ENCODE measurements at regions not wholly inside any gene's neighbourhood (a gene's known extent, or its start where the extent isn't known, plus 50 kb on each side); places are given as distances from the start of the nearest gene placed in this dataset.
A peak's percentile ranks its signal among the peaks of the same experiment; 100 is the strongest.

GRCh38 chr6:159616456-159616855, 76.6 kb downstream of the SOD2 start:
- Mint-ChIP-seq H3K36me3 (ENCODE audit: low read depth) (no peaks in the 10 kb centered on the region), H3K4me3 (no peak overlapping the region), H3K27ac (no peak overlapping the region), H3K27me3 (ENCODE audit: low read depth) (no peaks in the 10 kb centered on the region), H3K9me3 (ENCODE audit: insufficient read depth) (peaks cover 32% of the 10 kb centered on the region), H3K4me1 (ENCODE audit: low read depth) (no peaks in the 10 kb centered on the region)
- DNase-seq (no peak), ATAC-seq (no peak)
- ChIA-PET POLR2A (no interaction called here), CTCF (interaction anchor here (1.1 kb wide), 1 partner anchor 38 kb away, joined by 3 read pairs; no protein-coding TSS in a partner anchor)

- H3K27ac Mint-ChIP-seq = no peak overlapping the region
- ATAC-seq = no peak
- peaks cover 32% of the 10 kb centered on the region for H3K9me3 Mint-ChIP-seq (ENCODE audit: insufficient read depth)
- ChIA-PET CTCF (no interaction called here), POLR2A (no interaction called here)
- H3K4me1 Mint-ChIP-seq (ENCODE audit: low read depth) = no peaks in the 10 kb centered on the region
- no peak overlapping the region for H3K4me3 Mint-ChIP-seq
- no peaks in the 10 kb centered on the region for H3K36me3 Mint-ChIP-seq (ENCODE audit: low read depth)
- H3K27me3 Mint-ChIP-seq (ENCODE audit: low read depth) = no peaks in the 10 kb centered on the region
- DNase-seq = no peak
Measured at GRCh38 chr6:159615918-159616317, 77.1 kb downstream of the SOD2 start.

GRCh38 chr6:159610881-159611280, 82.2 kb downstream of the SOD2 start:
- no peak overlapping the region for H3K4me3 Mint-ChIP-seq
- no peaks in the 10 kb centered on the region for H3K4me1 Mint-ChIP-seq (ENCODE audit: low read depth)
- POLR2A ChIA-PET = no interaction called here
- H3K9me3 Mint-ChIP-seq (ENCODE audit: insufficient read depth) = peaks cover 10% of the 10 kb centered on the region
- peaks cover 4% of the 10 kb centered on the region for H3K27me3 Mint-ChIP-seq (ENCODE audit: low read depth)
- CTCF ChIA-PET = interaction anchor here (1.7 kb wide), 1 partner anchor 437 kb away, joined by 5 read pairs; no protein-coding TSS in a partner anchor
- H3K36me3 Mint-ChIP-seq (ENCODE audit: low read depth) = no peaks in the 10 kb centered on the region
- no peak for ATAC-seq
- no peak overlapping the region for H3K27ac Mint-ChIP-seq
- DNase-seq = no peak

- Mint-ChIP-seq H3K36me3 (ENCODE audit: low read depth) (no peaks in the 10 kb centered on the region), H3K27ac (no peak overlapping the region), H3K4me1 (ENCODE audit: low read depth) (no peaks in the 10 kb centered on the region), H3K9me3 (ENCODE audit: insufficient read depth) (peaks cover 3% of the 10 kb centered on the region), H3K27me3 (ENCODE audit: low read depth) (peaks cover 4% of the 10 kb centered on the region), H3K4me3 (no peak overlapping the region)
- ChIA-PET CTCF (interaction anchor here (1.1 kb wide), 1 partner anchor 45 kb away, joined by 3 read pairs; no protein-coding TSS in a partner anchor), POLR2A (no interaction called here)
- no peak for ATAC-seq
- DNase-seq = no peak
Measured at GRCh38 chr6:159609652-159610178, 83.3 kb downstream of the SOD2 start.

GRCh38 chr6:159608961-159609651, 83.9 kb downstream of the SOD2 start:
- no peaks in the 10 kb centered on the region for H3K36me3 Mint-ChIP-seq (ENCODE audit: low read depth)
- DNase-seq = no peak
- CTCF ChIA-PET = interaction anchor here (0.9 to 1.1 kb wide), 2 partner anchors 46 to 435 kb away, joined by 3 read pairs; no protein-coding TSS in a partner anchor

GRCh38 chr6:159606786-159607185, 86.3 kb downstream of the SOD2 start:
- DNase-seq (no peak), ATAC-seq (no peak)
- Mint-ChIP-seq H3K4me3 (no peak overlapping the region), H3K27ac (no peak overlapping the region), H3K9me3 (ENCODE audit: insufficient read depth) (no peaks in the 10 kb centered on the region), H3K36me3 (ENCODE audit: low read depth) (no peaks in the 10 kb centered on the region), H3K27me3 (ENCODE audit: low read depth) (peaks cover 7% of the 10 kb centered on the region), H3K4me1 (ENCODE audit: low read depth) (peaks cover under 1% of the 10 kb centered on the region)
- CTCF ChIA-PET = interaction anchor here (1.2 kb wide), 1 partner anchor 67 kb away, joined by 3 read pairs; no protein-coding TSS in a partner anchor
- POLR2A ChIA-PET = no interaction called here

More at GRCh38 chr6:159608961-159609651, 83.9 kb downstream of the SOD2 start:
- ATAC-seq = no peak
- no peaks in the 10 kb centered on the region for H3K4me1 Mint-ChIP-seq (ENCODE audit: low read depth)
- H3K27ac Mint-ChIP-seq = no peak overlapping the region
- POLR2A ChIA-PET = no interaction called here
- no peaks in the 10 kb centered on the region for H3K9me3 Mint-ChIP-seq (ENCODE audit: insufficient read depth)
- H3K27me3 Mint-ChIP-seq (ENCODE audit: low read depth) = peaks cover 7% of the 10 kb centered on the region
- no peak overlapping the region for H3K4me3 Mint-ChIP-seq

- peaks cover 3% of the 10 kb centered on the region for H3K4me1 Mint-ChIP-seq (ENCODE audit: low read depth)
- H3K27me3 Mint-ChIP-seq (ENCODE audit: low read depth) = peaks cover 14% of the 10 kb centered on the region
- H3K4me3 Mint-ChIP-seq = no peak overlapping the region
- ATAC-seq (no peak), DNase-seq (no peak)
- H3K9me3 Mint-ChIP-seq (ENCODE audit: insufficient read depth) = no peaks in the 10 kb centered on the region
- ChIA-PET POLR2A (no interaction called here), CTCF (no interaction called here)
- no peak overlapping the region for H3K27ac Mint-ChIP-seq
- no peaks in the 10 kb centered on the region for H3K36me3 Mint-ChIP-seq (ENCODE audit: low read depth)
Measured at GRCh38 chr6:159604443-159604956, 88.5 kb downstream of the SOD2 start.

GRCh38 chr6:159602431-159603041, 90.5 kb downstream of the SOD2 start:
- ChIA-PET CTCF (no interaction called here), POLR2A (no interaction called here)
- Mint-ChIP-seq H3K9me3 (ENCODE audit: insufficient read depth) (no peaks in the 10 kb centered on the region), H3K36me3 (ENCODE audit: low read depth) (no peaks in the 10 kb centered on the region), H3K4me3 (no peak overlapping the region), H3K27ac (no peak overlapping the region), H3K4me1 (ENCODE audit: low read depth) (peaks cover 3% of the 10 kb centered on the region), H3K27me3 (ENCODE audit: low read depth) (peaks cover 14% of the 10 kb centered on the region)
- ATAC-seq (peak; percentile 30), DNase-seq (peak; percentile 25)

- H3K4me1 Mint-ChIP-seq (ENCODE audit: low read depth) = peaks cover 3% of the 10 kb centered on the region
- CTCF ChIA-PET = no interaction called here
- no peaks in the 10 kb centered on the region for H3K36me3 Mint-ChIP-seq (ENCODE audit: low read depth)
- ATAC-seq (no peak), DNase-seq (no peak)
- H3K27ac Mint-ChIP-seq = no peak overlapping the region
- POLR2A ChIA-PET = no interaction called here
- no peak overlapping the region for H3K4me3 Mint-ChIP-seq
- H3K27me3 Mint-ChIP-seq (ENCODE audit: low read depth) = peaks cover 12% of the 10 kb centered on the region
- no peaks in the 10 kb centered on the region for H3K9me3 Mint-ChIP-seq (ENCODE audit: insufficient read depth)
Measured at GRCh38 chr6:159601211-159601610, 91.8 kb downstream of the SOD2 start.

- H3K4me1 Mint-ChIP-seq (ENCODE audit: low read depth) = no peaks in the 10 kb centered on the region
- H3K27ac Mint-ChIP-seq = no peak overlapping the region
- H3K4me3 Mint-ChIP-seq = no peak overlapping the region
- DNase-seq = no peak
- no peaks in the 10 kb centered on the region for H3K27me3 Mint-ChIP-seq (ENCODE audit: low read depth)
- no peaks in the 10 kb centered on the region for H3K9me3 Mint-ChIP-seq (ENCODE audit: insufficient read depth)
- H3K36me3 Mint-ChIP-seq (ENCODE audit: low read depth) = no peaks in the 10 kb centered on the region
- ChIA-PET POLR2A (no interaction called here), CTCF (no interaction called here)
- ATAC-seq = no peak
Measured at GRCh38 chr6:159595173-159595572, 97.9 kb downstream of the SOD2 start.

- Mint-ChIP-seq H3K4me3 (no peak overlapping the region), H3K36me3 (ENCODE audit: low read depth) (no peaks in the 10 kb centered on the region), H3K9me3 (ENCODE audit: insufficient read depth) (no peaks in the 10 kb centered on the region), H3K27me3 (ENCODE audit: low read depth) (no peaks in the 10 kb centered on the region), H3K27ac (no peak overlapping the region), H3K4me1 (ENCODE audit: low read depth) (no peaks in the 10 kb centered on the region)
- CTCF ChIA-PET = no interaction called here
- POLR2A ChIA-PET = no interaction called here
- no peak for ATAC-seq
- DNase-seq = no peak
Measured at GRCh38 chr6:159594750-159595117, 98.3 kb downstream of the SOD2 start.

- no peaks in the 10 kb centered on the region for H3K27me3 Mint-ChIP-seq (ENCODE audit: low read depth)
- H3K27ac Mint-ChIP-seq = no peak overlapping the region
- ChIA-PET POLR2A (no interaction called here), CTCF (no interaction called here)
- no peak overlapping the region for H3K4me3 Mint-ChIP-seq
- H3K9me3 Mint-ChIP-seq (ENCODE audit: insufficient read depth) = no peaks in the 10 kb centered on the region
- H3K36me3 Mint-ChIP-seq (ENCODE audit: low read depth) = no peaks in the 10 kb centered on the region
- DNase-seq (no peak), ATAC-seq (no peak)
- H3K4me1 Mint-ChIP-seq (ENCODE audit: low read depth) = no peaks in the 10 kb centered on the region
Measured at GRCh38 chr6:159594106-159594749, 98.8 kb downstream of the SOD2 start.

Measured in activated CD8-positive, alpha-beta T cell treated with anti-CD3 and anti-CD28 coated beads, Interleukin-2, amount 10 ng/mL, durations not matched to agents 7 days and 5 days (primary cell).